ENCODE measurements at regions not wholly inside any gene's neighbourhood (a gene's known extent, or its start where the extent isn't known, plus 50 kb on each side); places are given as distances from the start of the nearest gene placed in this dataset.

DNA sequence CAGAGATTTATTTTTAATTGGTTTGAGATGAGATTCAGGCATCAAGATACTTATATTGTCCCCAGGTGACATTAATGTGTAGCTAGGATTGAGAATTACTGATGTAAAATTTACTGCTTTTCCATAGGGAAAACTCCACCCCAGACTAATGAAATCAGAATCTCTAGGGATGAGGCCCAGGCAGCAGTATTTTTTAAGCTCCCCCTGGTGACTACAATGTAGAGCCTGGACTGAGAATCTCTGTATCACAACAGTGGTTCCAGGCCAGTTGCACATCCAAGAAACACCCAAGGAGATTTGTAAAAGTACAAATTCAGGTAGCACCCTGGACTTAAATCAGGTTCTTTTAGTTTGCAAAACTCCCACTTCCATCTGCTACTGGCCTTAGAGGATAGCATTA, 185.7 kb downstream of the MARCHF11 start:
- CTCF ChIA-PET = interaction anchor here (0.6 to 0.9 kb wide), 2 partner anchors 8 to 888 kb away, joined by 3 read pairs; no protein-coding TSS in a partner anchor
- POLR2A ChIA-PET = no interaction called here
- no peak for DNase-seq (ENCODE audit: extremely low spot score)
- no peak for TF ChIP-seq CTCF (IDR thresholded peaks at IDR 0.05; ENCODE audit: control extremely low read depth, extremely low read depth, low read depth, missing control alignments)

GRCh38 chr5:15993334-15993733, 186.3 kb downstream of the MARCHF11 start:
- DNase-seq (ENCODE audit: extremely low spot score) = no peak
- ChIA-PET POLR2A (no interaction called here), CTCF (interaction anchor here (0.6 kb wide), 1 partner anchor 8 kb away, joined by 3 read pairs; no protein-coding TSS in a partner anchor)
- TF ChIP-seq CTCF (IDR thresholded peaks at IDR 0.05; ENCODE audit: control extremely low read depth, extremely low read depth, low read depth, missing control alignments) = no peak

- POLR2A ChIA-PET = no interaction called here
- no peak for TF ChIP-seq CTCF (IDR thresholded peaks at IDR 0.05; ENCODE audit: control extremely low read depth, extremely low read depth, low read depth, missing control alignments)
- CTCF ChIA-PET = no interaction called here
Measured at GRCh38 chr5:15992918-15993317, 186.7 kb downstream of the MARCHF11 start.

DNA sequence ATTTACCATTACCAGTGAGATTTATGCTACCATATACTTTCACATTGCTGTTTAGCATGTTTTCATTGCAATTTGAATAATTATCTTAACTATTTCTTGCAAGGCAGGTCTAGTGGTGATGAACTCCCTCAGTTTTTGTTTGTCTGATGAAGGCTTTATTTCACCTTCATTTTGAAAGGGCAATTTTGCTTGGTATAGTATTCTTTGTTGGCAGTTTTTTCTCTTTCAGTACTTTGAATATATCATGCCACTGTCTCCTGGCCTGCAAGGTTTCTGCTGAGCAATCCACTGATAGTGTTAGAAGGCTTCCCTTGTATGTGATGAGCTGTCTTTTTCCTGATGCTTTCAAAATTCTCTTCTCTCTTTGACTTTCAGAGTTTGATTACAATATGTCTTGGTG, 188.0 kb downstream of the MARCHF11 start:
- CTCF ChIA-PET = interaction anchor here (1.0 kb wide), 1 partner anchor 9 kb away, joined by 3 read pairs; no protein-coding TSS in a partner anchor
- no peak for DNase-seq (ENCODE audit: extremely low spot score)
- TF ChIP-seq CTCF (IDR thresholded peaks at IDR 0.05; ENCODE audit: control extremely low read depth, extremely low read depth, low read depth, missing control alignments) = no peak
- POLR2A ChIA-PET = no interaction called here

More at GRCh38 chr5:15992918-15993317, 186.7 kb downstream of the MARCHF11 start:
- DNase-seq (ENCODE audit: extremely low spot score) = no peak

All from GM10248 (cell line).